Stimulated activated CD4-positive, alpha-beta T cell treated with anti-CD3 and anti-CD28 coated beads, Interleukin-4, amount 100 ng/mL, for 1 hour (primary cell): ENCODE measurements at regions not wholly inside any gene's neighbourhood (a gene's known extent, or its start where the extent isn't known, plus 50 kb on each side); places are given as distances from the start of the nearest gene placed in this dataset.

ENCODE experiments used
- DNase-seq: peaks from one replicate; pipeline ENCODE4 v3.0.0-alpha.2; 2020

DNA sequence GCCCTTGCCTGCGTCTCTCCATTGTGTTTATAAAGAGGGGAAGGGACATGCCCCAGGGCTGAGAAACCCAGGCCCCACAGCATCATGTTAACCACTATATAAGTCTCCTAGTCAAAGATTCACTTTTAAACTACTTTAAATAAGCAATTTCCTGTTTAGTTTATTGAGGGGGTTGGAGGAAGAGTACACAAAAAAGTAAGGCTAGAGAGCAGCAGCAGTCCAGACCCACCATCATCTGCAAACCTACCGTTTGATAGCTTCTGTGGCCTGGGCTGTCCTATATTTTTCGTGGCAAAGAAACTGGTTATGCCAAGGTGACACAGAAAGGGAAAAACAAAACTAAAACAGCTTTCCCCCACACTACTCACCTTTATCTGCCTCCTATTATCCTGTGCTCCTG lies 646.1 kb downstream of the IRS1 start:
- no peak for DNase-seq

DNA sequence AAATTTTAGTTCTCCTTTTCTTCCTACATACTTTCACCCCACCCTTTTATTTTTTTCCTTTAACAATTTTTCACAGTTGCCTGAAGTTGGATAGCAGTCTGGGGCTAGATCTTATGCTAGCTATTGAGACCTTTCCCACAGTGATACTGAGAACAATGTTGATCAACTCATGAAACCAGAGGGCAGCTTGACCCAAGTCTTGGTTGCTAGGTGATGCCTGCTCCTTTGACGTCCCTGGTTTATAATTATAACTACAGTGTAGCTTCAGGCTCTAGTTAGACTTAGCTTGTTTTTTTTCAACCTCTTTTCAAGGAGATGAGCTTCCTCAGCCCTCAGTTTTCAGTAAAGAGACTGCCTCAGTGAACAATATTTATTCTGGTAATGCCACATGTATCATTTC lies 648.5 kb downstream of the IRS1 start:
- no peak for DNase-seq

DNA sequence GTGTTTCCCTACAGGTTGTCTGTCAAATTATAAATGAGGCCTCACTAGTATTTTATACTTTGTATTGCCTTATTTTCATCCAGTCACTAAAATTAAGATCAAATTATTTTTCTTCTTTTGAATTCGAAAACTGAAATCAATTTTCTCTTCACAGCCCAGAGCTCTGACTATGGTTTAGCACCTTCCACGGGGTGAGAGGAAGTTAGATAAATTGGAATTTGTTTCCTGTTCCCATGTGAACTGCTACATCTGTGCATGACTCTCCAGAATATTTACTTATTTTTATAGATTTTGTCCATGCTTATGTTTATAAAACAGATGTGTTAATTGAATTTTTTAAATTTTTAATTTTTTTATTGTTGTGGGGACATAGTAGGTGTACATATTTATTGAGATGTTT lies 656.5 kb downstream of the IRS1 start:
- no peak for DNase-seq

DNA sequence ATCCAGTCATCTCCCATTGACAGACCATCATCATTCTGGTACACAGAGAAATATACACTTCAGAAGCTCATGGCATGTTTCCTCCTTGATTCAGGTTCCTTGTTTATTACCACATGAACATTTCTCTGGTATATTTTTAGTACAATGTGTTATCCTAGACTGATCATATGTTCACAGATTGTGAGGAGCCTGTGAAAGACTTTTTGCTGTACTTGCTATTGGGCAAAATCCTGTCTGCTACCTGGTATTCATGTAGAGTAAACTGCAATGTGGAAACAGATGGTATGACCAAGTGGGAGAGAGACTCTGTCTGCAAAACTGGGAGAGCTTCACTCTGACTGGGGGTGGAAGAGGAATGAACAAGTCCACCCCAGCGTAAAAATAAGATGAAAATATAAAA lies 657.2 kb downstream of the IRS1 start:
- DNase-seq = no peak

DNA sequence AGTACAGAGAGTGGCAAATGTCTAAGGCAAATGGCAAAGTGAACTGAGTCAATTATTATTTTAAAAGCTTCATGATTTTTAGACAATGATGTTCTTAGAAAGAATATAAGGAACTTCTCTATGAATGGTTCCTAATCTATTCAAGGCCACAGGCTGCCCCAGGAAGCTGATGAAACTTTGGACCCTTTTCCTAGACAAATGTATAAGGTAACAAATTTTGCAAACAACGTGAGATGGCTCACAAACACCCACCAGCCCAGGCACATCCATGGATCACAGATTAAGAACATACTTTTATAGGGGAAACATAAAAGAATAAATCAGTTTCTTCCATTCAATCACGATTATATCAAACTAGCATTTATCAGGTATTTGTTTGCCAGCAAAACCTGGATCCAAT lies 659.0 kb downstream of the IRS1 start:
- no peak for DNase-seq

DNA sequence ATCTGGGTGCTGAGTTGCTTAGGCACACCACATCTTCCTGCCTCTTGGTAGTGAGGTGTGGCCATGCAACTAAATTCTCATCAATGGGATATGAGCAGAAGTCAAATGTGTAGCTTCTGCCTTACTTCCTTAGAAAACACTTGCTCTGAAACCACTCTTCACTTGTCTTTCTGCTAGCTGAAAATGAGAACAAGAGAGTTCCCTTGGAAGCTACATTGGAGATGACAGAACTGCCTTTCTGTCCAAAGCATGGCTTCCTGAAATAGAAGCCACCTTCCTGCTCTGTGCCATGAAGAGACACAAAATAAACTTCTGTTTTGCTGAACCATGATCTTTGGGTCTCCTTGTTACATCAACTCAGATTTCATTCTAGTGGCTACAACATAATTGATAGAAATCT lies 659.9 kb downstream of the IRS1 start:
- no peak for DNase-seq

DNA sequence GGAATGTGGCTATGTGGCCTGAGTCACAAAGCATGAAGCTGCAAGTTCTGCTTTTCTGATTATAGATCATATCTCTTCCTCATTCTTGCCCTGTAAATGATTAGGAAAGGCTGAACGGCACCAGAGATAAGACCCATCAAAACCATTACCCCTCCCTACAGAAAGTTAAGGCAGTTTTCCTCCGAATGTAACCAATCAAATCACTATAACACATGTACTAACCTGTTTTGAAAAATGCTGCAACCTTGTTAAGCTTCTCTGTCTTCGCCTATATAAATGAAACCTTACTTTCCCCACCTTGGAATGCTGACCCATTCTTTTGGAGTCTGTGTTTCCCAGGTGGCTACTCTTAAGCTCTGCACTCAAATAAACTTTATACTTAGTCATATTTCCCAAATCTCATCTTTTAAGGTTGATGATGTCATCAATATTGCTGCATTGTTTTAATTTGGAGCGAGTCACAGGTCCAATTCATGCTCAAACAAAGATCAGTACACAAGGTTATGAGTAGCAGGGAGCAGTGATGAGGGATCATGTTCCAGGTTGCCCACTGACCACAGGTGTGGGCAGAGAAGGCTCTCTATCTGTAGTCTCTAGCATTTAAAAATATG lies 662.3 kb downstream of the IRS1 start:
- DNase-seq = no peak

DNA sequence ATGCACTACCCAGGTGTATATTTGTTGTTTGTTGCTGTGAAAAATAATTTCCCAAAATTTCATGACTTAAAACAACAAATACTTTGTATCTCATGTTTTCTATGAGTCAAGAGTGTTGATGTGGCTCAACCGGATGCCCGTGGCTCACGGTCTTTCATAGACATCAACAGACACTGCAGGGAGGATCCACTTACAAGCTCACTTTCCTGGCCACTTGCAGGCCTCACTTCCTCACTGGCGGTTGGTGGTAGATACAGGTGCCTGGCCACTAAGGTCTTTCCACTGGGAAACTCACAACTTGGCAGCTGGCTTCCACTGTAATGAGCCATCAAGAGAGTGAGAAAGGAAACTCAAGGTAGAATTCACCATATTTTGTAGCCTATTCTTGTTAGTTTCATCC lies 662.9 kb downstream of the IRS1 start:
- no peak for DNase-seq

DNA sequence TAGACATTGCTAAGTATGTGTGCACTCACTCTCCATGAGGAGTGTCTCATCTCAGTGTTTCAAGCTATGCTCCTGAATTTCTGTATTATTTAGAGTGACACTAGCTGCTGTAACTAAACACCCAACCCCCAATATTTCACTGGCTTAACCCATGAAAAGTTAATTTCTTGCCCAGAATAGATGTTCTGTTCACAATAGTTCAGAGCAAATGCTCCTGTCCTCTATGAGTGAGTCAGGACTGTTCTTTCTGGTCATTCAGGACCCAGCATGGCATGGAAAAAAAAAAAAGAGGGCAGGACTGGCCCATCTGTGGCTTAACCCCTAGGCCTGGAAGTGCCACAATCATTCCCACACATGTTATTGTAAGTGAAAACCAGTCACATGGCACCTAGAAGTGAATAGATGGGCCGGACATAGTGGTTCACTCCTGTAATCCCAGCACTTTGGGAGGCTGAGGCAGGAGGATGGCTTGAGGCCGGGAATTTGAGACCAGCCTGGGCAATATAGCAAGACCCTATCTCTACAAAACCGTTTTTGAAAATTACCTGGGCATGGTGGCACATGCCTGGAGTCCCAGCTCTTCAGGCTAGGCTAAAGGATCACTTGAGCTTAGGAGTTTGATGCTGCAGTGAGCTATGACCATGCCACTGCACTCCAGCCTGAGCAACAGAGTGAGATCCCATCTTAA lies 663.6 kb downstream of the IRS1 start:
- no peak for DNase-seq

DNA sequence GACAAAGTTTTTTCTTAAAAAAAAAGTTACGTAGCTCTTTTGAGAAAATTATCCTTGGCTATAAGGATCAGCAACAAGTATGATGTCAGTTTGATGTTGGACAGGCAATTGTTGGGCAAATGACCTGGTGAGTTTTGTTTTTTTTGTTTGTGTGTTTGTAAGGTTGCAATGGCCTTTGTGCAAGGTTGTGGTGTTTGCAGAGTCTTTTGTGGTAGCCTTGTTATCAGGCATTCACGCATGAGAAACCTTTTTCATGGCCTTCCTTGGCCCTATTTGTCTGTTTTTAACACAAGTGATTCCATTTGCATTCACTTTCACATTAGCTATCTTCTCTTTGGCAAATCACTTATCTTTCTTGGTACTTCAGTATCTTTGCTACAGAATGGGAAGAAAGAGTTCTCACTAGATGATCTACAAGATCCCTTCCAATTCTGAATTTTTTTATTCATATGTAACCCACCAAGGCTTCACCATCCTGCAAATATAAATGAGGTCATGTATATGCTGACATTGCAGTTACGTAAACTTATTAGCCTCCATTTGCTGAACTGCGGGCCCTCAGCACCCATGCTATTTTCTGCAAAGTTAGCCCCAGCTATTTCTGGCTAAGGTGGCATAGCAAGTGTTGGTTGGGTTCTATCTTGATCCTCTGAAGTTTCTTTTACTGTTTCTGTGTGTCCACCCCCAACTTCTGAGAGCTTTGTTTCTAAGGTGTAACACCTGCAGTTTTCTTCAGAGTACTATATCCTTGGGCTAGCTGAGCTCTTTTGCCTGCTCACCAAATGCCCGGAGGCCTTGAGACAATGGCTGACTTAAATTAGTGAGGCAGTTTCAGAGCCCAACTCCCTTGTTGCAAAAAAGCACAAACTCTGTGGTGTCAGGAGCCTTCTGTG lies 667.1 kb downstream of the IRS1 start:
- DNase-seq = no peak

DNA sequence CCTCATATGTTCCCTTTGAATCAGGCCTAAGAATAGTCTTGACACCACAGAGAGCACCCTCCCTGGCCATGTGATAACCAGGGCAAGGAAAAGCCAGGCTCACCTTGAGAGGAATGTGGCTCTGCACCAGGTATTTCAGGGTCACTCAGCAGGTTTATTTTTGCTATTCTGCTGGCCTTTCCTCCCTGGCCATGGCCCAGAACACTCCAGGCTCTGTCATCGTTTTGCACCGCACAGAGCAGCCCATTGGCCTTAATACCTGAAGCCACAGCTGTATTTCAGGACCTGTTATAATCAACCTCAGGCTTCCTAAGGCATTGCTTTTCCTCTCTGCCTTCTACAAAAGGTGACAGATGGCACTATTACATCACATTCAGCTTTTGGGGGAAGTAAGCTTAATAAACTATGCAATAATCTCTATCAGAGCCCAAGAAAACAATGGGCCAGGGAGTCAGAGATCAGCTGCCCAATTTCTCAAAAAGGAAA lies 668.3 kb downstream of the IRS1 start:
- DNase-seq = no peak

DNA sequence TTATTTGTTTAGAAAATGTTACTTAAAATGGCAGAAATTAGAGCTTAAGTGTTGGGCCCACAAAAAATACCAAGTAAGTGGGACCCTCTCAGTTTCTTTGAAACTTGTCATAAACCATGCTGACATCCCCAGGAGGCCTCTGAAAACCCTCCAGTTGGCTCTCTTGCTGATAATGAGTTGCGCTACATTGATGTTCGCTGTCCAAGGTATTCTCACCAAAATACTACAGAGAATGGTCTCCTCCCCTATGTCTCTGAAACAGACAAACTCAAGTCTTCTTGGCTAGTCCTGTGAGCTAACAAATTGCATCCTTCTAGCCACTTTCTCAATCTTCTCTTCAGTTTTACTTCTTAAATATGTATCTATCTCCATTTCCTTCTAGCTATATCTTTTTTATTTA lies 669.4 kb downstream of the IRS1 start:
- no peak for DNase-seq

DNA sequence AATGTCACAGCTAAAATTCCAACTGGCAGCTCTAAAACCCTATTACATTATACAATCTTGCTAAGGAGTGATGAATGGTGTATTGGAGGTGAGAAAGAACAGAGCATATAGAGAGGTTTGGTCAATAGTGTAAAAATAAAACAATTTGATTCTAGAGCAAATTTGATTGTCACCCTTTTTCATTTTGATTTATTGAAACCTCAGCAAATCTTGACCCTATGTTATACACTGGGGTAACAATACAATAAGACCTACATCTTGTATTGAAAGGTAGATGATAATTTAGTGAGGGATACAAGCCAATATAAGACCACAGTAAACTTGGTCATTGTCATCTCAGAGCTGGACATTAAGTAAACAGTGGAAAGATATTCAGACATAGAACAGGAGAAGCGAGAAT lies 671.9 kb downstream of the IRS1 start:
- DNase-seq = no peak

DNA sequence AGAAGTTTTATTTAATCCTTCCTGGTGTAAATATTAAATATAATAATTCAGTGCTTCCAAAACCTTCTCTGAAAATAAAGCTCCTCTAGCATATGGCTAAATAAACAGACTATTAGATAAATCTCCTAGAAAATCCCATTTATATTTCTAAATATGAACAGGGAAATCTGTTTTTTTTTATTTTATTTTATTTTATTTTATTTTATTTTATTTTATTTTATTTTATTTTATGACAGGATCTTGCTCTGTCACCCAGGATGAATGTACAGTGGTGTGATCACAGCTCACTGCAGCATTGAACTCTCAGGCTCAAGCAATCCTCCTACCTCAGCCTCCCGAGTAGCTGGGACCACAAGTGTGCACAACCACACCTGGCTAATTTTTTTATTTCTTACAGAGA lies 673.5 kb downstream of the IRS1 start:
- DNase-seq = no peak

DNA sequence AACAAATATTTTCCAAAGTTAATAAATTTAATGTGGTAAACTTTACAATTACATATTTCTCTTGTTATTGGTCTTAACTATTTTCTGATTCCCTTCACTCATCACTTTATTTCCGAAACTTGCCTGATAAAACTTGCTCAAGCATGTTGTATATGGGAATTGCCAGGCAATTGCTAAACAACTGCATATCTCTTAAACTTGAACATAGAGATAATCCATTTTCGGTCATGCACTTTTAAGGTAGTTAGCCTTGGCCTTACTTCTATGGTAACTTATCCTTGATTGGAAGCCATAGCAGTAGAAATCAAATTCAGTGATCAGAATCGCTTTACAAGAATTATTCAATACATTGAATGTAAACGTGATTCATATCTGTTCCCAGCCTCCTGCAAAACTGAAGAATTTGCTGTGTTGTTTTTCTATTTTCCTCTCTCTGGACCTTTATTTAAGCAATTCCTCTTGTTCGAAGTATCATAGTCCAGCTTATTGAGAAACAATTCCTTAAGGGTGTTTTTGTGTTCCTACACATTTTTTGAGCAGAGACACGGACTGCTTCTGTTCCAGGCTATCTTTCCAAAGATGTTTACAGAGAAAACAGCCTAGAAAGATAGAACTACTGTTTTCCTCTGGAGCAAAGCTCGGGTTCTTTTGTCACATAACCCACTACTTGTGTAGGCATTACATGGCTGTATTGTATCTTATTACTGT lies 674.3 kb downstream of the IRS1 start:
- DNase-seq = no peak

DNA sequence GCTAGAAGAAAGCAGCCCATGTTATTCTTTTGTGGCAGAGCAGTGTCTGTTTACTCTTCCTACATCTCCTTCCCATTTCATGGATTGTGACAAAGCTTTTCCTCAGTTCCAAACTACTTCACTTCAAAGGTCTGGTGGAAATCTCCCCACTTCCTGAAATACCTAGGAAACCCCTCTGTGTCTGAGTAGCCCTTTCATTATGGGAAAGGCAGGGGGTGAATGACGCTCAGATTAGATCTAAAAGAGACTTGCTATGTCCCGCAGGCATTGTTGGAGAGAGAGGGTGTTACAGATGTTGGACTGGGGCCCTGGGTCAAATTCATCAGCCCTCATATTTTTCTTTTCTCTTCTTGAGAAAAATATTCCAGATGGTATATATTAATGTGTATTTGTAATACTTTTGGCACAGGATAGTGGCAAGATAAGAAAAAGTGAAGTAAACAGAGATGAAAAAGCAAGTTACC lies 675.0 kb downstream of the IRS1 start:
- no peak for DNase-seq

DNA sequence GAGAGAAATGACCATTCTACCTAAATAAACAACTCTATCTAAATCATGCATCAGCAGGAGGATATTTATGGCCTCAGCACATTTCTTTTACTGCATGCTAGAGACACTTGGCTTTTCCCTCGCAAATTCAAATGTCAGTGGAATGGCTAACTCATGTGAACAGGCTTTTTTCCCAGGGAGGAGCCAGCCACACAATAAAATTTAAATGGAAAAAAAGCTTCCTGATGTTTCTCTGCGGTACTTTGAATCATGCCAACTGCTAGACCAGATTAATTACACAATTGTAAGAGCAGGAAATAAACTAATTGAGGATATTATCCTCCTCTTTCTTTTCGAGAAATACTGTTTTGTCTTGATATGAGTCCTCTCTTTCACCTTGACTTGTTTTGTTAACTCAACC lies 676.3 kb downstream of the IRS1 start:
- DNase-seq = no peak

DNA sequence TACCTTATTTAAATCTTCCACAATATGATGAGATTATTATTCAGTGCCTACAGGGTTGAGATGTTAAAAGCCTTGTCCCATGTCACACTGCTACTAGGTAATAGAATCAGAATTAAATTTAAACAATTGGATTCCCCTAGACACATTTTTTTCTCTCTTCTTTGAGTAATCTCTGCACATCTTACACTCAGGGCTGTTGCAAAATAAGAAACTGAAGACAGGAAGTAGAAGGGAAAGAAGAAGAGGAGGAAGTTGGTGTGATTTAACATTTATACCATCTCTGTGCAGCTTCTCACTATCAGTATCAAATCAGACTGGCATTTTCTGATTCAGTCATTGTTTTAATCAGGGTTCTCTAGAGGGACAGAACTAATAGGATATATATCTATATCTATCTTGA lies 677.6 kb downstream of the IRS1 start:
- no peak for DNase-seq

DNA sequence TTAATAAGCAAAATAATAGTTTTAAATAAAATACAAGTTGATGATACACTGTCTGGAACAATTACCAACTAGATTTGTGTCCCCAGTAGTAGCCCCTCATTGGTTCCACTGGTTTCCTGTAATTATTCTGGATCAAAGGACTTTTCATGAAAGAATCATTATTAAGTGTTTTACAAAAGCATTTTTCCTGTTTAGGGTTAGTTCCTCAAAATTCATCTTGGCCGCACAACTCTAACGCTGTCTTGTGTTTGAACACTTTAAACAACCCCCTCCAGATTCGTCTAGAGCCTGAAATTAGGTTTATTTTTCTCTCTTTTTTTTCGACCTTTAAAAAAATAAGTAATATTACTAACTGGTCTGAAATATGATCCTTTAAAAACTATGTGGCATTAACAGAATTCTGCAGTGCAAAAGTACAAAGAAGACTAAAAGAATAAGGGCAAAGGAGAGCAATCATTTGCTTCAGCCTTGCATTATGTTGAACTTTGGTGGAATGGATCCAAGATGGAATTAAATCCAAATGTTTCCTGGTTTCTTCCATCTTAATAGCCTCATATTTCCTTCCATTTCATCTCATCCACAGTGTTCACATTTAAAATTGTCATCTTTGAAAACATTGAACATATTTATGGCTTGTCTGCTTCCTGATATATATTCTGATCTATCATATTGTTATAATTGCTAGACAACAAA lies 678.4 kb downstream of the IRS1 start:
- no peak for DNase-seq

DNA sequence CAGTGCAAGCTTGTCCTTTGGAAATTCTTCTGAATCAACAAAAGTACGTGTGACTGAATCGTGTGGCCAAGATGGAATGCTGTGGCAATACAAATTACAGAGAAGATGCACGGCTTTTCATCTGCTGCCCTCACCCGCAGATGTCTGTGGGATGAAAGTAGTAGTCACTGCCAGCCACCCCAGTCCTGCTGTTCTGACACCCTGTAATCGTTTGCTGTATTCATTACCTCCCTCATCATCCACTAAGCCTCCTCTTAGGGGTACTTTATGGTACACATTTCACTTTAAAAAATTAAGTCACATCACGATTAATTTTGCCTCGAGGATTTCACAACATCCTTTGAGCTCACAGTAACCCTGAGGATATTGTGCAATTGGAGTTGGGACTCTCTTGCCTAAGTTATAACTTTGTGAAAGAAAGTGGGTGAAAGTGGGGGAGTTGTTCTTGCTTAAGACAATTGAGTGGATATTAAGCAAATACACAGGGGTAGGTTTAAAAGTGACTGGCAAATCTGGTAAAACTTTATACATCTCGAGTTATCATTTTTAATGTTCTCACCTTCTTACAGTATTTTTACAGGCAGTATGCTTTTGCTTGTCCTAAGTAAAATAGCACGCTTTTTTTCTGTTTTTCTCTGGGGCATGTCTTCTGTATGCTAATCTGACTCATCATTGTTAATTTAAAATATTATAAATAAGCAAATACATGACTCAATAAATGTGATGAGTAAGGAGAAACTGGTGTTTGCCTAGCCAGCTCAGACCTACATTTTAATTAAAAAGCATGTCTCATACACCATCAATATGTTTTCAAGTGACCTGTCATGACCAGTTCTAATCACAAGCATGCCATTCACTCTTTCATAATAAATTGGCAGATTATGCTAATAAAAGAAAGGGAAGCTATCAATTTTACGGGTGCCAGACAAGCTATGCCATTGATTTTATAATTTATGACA lies 680.9 kb downstream of the IRS1 start:
- no peak for DNase-seq

DNA sequence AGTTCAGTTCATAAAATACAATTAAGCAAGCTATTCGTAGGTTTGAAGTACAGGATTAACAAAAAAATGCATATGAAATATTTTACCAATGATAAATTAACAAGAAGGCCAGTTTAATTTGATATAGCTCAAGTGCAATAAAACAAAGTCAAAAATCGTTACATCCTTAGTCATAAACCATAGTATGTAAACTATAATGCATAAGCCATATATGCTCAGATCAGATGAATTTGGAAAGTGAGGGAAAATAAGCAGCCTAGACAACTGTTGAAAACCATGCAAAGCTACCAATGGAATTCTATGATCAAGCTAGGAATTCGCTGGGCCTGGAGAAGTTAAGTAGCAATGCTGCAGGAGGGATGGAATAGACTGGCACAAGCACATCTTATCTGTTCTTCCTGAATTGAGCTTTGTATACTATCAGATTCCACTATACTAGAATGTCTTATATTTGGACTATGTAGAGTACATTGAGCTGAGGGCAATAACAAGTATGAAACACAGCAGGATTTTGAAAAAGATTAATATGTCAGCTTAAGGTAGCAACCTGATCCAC lies 682.0 kb downstream of the IRS1 start:
- DNase-seq = no peak
